ENCODE measurements at regions not wholly inside any gene's neighbourhood (a gene's known extent, or its start where the extent isn't known, plus 50 kb on each side); places are given as distances from the start of the nearest gene placed in this dataset.

DNA sequence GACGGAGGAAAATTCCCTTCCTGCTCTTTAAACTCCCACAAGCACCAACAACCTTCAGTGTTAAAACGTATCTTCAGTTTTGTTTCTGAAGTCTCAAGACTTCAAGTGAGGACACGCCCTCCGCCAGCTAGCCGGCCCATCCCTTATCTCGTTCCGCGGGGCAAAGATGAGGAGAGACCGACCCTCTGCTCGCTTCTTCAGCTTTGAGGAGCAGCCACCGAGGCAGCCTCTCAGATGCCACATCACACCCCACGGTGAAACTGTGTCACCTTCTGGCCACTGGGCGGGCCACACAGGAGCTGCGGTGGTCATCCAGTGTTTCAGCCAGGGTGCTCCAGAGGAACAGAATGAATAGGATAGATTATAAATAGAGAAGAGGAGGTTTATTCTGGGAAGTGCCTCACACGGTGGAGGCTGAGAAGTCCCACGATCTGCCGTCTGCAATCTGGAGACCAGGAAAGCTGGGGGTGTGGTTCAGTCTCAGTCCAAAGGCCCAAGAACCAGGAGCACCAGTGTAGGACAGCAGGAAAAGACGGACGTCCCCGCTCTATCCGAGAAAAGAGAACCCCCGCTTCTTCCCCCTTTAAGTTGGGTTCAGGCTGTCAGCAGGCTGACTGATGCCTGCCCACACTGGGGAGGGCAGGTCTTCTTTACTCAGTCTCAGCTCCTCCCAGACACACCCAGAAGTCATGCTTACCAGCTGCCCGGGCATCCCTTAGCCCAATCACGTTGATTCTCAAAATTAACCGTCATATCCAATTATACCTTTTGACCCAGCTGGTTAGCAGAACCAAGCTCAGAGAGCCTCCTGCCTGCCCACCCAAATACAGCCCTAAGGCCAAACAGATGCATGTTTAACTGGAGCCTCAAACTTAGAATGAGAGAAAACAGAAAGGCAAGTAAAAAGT is 399.7 kb upstream of the ID2 start:
- Histone ChIP-seq H3K9me3 (no peaks in the 10 kb centered on the region), H3K4me3 (no peak overlapping the region), H3K27ac (no peak overlapping the region), H3K27me3 (no peaks in the 10 kb centered on the region), H3K36me3 (no peaks in the 10 kb centered on the region), H3K4me1 (peaks cover 0 to 7% (median 3%) of the 10 kb centered on the region in 4 donors)
- no peak for TF ChIP-seq POLR2AphosphoS5 (IDR thresholded peaks at IDR 0.05)
- TF ChIP-seq, protein P1, sequence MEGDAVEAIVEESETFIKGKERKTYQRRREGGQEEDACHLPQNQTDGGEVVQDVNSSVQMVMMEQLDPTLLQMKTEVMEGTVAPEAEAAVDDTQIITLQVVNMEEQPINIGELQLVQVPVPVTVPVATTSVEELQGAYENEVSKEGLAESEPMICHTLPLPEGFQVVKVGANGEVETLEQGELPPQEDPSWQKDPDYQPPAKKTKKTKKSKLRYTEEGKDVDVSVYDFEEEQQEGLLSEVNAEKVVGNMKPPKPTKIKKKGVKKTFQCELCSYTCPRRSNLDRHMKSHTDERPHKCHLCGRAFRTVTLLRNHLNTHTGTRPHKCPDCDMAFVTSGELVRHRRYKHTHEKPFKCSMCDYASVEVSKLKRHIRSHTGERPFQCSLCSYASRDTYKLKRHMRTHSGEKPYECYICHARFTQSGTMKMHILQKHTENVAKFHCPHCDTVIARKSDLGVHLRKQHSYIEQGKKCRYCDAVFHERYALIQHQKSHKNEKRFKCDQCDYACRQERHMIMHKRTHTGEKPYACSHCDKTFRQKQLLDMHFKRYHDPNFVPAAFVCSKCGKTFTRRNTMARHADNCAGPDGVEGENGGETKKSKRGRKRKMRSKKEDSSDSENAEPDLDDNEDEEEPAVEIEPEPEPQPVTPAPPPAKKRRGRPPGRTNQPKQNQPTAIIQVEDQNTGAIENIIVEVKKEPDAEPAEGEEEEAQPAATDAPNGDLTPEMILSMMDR (IDR thresholded peaks at IDR 0.05): no peak
- TF ChIP-seq EP300 (IDR thresholded peaks at IDR 0.05): no peak
- no peak for TF ChIP-seq POLR2A (IDR thresholded peaks at IDR 0.05)
- no peak for DNase-seq
- intact Hi-C loops (cut with DNase I): no loop called here
- WGBS, 2 donors: 29 to 72% methylated on average over 25 of the region's 25 CpGs

DNA sequence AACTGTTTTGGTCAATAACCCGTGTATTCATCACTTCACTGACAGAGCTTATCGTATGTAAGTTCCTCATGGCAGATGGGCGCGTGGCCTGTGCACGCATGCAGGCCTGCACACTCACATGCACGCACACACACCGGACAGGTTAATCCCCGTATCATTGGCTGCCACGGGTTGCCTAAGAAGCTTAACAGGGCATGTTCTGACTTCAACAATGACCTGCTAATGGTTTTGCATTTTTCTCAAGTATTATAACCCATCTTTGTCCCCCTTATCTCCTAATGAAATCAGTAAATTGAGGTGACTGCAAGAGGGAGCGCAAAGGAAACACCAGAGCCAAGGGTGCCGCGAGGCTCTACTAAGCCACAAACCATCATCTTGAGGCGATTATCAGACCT is 399.0 kb upstream of the ID2 start:
- no peaks in the 10 kb centered on the region for H3K27me3 ChIP-seq
- H3K9me3 ChIP-seq: no peaks in the 10 kb centered on the region
- DNase-seq: no peak
- no peak overlapping the region for H3K4me3 ChIP-seq
- H3K27ac ChIP-seq: no peak overlapping the region
- TF ChIP-seq POLR2AphosphoS5 (IDR thresholded peaks at IDR 0.05) (no peak), POLR2A (IDR thresholded peaks at IDR 0.05) (no peak), EP300 (IDR thresholded peaks at IDR 0.05) (no peak)
- TF ChIP-seq, protein P1 (IDR thresholded peaks at IDR 0.05): no peak
- H3K36me3 ChIP-seq: no peaks in the 10 kb centered on the region
- intact Hi-C loops (cut with DNase I): no loop called here
- H3K4me1 ChIP-seq: peaks cover 0 to 3% (median 1%) of the 10 kb centered on the region in 4 donors
- 87 to 88% methylated on average over 13 of the region's 13 CpGs for WGBS, 2 donors

DNA sequence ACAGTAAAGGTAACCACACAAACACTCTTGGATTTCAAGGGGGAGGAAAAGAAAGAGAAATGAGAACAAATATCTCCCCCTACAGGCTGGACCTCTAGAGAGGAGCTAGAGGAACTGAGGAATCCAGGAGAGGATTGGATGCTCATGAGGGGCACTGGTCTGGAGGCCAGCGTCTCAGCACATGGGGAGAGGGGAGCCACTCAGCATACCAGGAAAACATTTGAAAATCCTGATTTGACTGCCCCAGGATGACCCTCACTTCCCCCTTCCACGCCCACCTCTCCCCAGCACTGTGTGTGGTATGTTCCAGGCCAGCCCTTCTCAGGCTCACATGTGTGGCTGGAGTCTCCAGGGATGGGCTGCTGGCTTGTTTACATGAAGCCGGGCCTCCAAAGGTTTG is 396.8 kb upstream of the ID2 start:
- H3K27ac ChIP-seq: no peak overlapping the region

DNA sequence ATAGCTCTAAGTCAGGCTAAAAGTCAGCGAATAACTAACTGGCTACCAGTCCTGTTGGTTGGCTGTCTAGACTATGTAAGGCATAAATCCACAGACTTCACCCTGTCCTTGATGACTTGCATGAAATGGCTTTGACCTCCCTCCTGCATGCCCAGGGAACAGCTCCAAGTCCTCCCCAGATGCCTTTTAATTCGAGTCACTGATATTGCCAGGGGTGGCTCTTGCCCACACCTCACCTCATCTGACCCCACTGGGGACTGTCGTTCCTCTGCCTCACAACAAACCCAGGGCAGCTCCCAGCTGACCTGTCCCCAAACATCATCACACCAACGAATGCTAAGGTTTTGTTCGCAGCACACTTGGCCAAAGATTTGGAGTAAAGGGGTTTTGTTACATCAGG is 396.0 kb upstream of the ID2 start:
- Histone ChIP-seq H3K9me3 (no peaks in the 10 kb centered on the region), H3K4me3 (no peak overlapping the region), H3K36me3 (no peaks in the 10 kb centered on the region), H3K4me1 (no peaks in the 10 kb centered on the region), H3K27ac (no peak overlapping the region), H3K27me3 (no peaks in the 10 kb centered on the region)
- 93 to 96% methylated on average over 5 of the region's 5 CpGs for WGBS, 2 donors
- intact Hi-C loops (cut with DNase I): no loop called here
- no peak for DNase-seq
- no peak for TF ChIP-seq EP300 (IDR thresholded peaks at IDR 0.05)
- TF ChIP-seq, protein P1 (IDR thresholded peaks at IDR 0.05): no peak
- no peak for TF ChIP-seq POLR2A (IDR thresholded peaks at IDR 0.05)
- no peak for TF ChIP-seq POLR2AphosphoS5 (IDR thresholded peaks at IDR 0.05)

More for the DNA sequence above, 396.8 kb upstream of the ID2 start:
- intact Hi-C loops (cut with DNase I): no loop called here
- H3K4me3 ChIP-seq: no peak overlapping the region
- no peaks in the 10 kb centered on the region for H3K36me3 ChIP-seq
- WGBS, 2 donors: 61 to 67% methylated on average over 3 of the region's 3 CpGs
- TF ChIP-seq EP300 (IDR thresholded peaks at IDR 0.05) (no peak), POLR2AphosphoS5 (IDR thresholded peaks at IDR 0.05) (no peak), POLR2A (IDR thresholded peaks at IDR 0.05) (no peak)
- TF ChIP-seq, protein P1 (IDR thresholded peaks at IDR 0.05): no peak
- no peak for DNase-seq
- no peaks in the 10 kb centered on the region for H3K9me3 ChIP-seq
- no peaks in the 10 kb centered on the region for H3K27me3 ChIP-seq
- no peaks in the 10 kb centered on the region for H3K4me1 ChIP-seq
